IMR-90 (cell line): ENCODE measurements at regions not wholly inside any gene's neighbourhood (a gene's known extent, or its start where the extent isn't known, plus 50 kb on each side); places are given as distances from the start of the nearest gene placed in this dataset.

Experiments used
- ATAC-seq: fragments of 200-7000 bp; cut with Tn5 transposase; 2 replicates; pipeline ENCODE4 v1.9.1; 2020; ENCODE audit warnings: low read depth, mild to moderate bottlenecking, moderate library complexity
- BruUV-seq: library from RNA; stranded (reverse); fragments of 400-500 nt; replicated peaks from 2 replicates; lab custom pipeline; 2021; lab: Mats Ljungman, UMichigan
- CTCF ChIA-PET: fragments of 300-600 bp; formaldehyde crosslinking; extraction: SDS; loops from one replicate; lab custom pipeline; 2021; ENCODE audit warnings: antibody characterized with exemption; lab: Yijun Ruan, JAX
- POLR2A ChIA-PET: fragments of 300-600 bp; sonication (Branson Sonifier 250); formaldehyde crosslinking; loops from one replicate; lab custom pipeline; 2022; ENCODE audit warnings: antibody characterized with exemption; ENCODE audit not compliant: unreplicated experiment; lab: Charles Lee
- DNase-seq: peaks from one replicate; pipeline ENCODE4 v3.0.0; 2013
- H2AFZ ChIP-seq: replicated peaks from 2 replicates; pipeline ENCODE3; 2013; ENCODE audit warnings: low read length, mild to moderate bottlenecking; ENCODE audit not compliant: poor library complexity
- H2AK5ac ChIP-seq: 2 replicates; pipeline ENCODE4 v1.6.1; 2013; ENCODE audit warnings: low read depth, low read length, inconsistent platforms
- H2AK9ac ChIP-seq: replicated peaks from 2 replicates; pipeline ENCODE3; 2013; ENCODE audit warnings: mild to moderate bottlenecking, low read depth, low read length, moderate library complexity; ENCODE audit not compliant: poor library complexity
- H2BK120ac ChIP-seq: 2 replicates; pipeline ENCODE4 v1.6.1; 2013; ENCODE audit warnings: low read depth, low read length, inconsistent platforms
- H2BK15ac ChIP-seq: 3 replicates; pipeline ENCODE4 v1.6.1; 2013; ENCODE audit warnings: low read depth, low read length, inconsistent platforms
- H2BK20ac ChIP-seq: 2 replicates; pipeline ENCODE4 v1.6.1; 2013; ENCODE audit warnings: low read depth, mild to moderate bottlenecking, inconsistent platforms, low read length, moderate library complexity
- H2BK5ac ChIP-seq: 2 replicates; pipeline ENCODE4 v1.6.1; 2013; ENCODE audit warnings: mild to moderate bottlenecking, low read depth, low read length, inconsistent platforms; ENCODE audit not compliant: poor library complexity, severe bottlenecking
- H3K14ac ChIP-seq: replicated peaks from 2 replicates; pipeline ENCODE4 v1.6.1; 2013; ENCODE audit warnings: low read depth, low read length, inconsistent platforms
- H3K18ac ChIP-seq: 2 replicates; pipeline ENCODE4 v1.6.1; 2013; ENCODE audit warnings: low read depth, low read length, control low read depth
- H3K23ac ChIP-seq: 2 replicates; pipeline ENCODE4 v1.6.1; 2013; ENCODE audit warnings: low read depth, low read length, inconsistent platforms
- H3K27ac ChIP-seq: 2 replicates; pipeline ENCODE4 v1.5.1; 2013; ENCODE audit warnings: mild to moderate bottlenecking, control low read depth, low read length; ENCODE audit not compliant: insufficient read depth
- H3K27me3 ChIP-seq: 2 replicates; pipeline ENCODE4 v1.6.1; 2013; ENCODE audit warnings: low read length; ENCODE audit not compliant: control insufficient read depth, insufficient read depth
- H3K36me3 ChIP-seq: 2 replicates; pipeline ENCODE4 v1.6.1; 2013; ENCODE audit warnings: low read length, mixed read lengths; ENCODE audit not compliant: control insufficient read depth, insufficient read depth
- H3K4ac ChIP-seq: 2 replicates; pipeline ENCODE4 v1.6.1; 2013; ENCODE audit warnings: low read depth, low read length, inconsistent platforms
- H3K4me1 ChIP-seq: 2 replicates; pipeline ENCODE4 v1.6.1; 2013; ENCODE audit warnings: low read length, mixed read lengths; ENCODE audit not compliant: control insufficient read depth, insufficient read depth
- H3K4me2 ChIP-seq: 2 replicates; pipeline ENCODE4 v1.6.1; 2013; ENCODE audit warnings: low read depth, mild to moderate bottlenecking, control low read depth, low read length, moderate library complexity
- H3K4me3 ChIP-seq: 2 replicates; pipeline ENCODE4 v1.5.1; 2013; ENCODE audit warnings: low read depth, mild to moderate bottlenecking, control low read depth, low read length, moderate library complexity; ENCODE audit not compliant: insufficient read depth
- H3K56ac ChIP-seq: 2 replicates; pipeline ENCODE4 v1.6.1; 2013; ENCODE audit warnings: low read length, inconsistent platforms; ENCODE audit not compliant: insufficient read depth; ENCODE audit errors: extremely low read depth
- H3K79me1 ChIP-seq, 2 experiments: 2 replicates each; pipeline ENCODE4 v1.6.1; 2013; ENCODE audit warnings: low read length in 2 of 2, inconsistent platforms in 1 of 2, low read depth in 1 of 2
- H3K9ac ChIP-seq: 2 replicates; pipeline ENCODE4 v1.6.1; 2013; ENCODE audit warnings: low read depth, low read length, control low read depth
- H3K9me1 ChIP-seq: 2 replicates; pipeline ENCODE4 v1.6.1; 2013; ENCODE audit warnings: low read length, inconsistent platforms; ENCODE audit not compliant: insufficient read depth
- H3K9me3 ChIP-seq: 2 replicates; pipeline ENCODE4 v1.6.1; 2013; ENCODE audit warnings: low read length; ENCODE audit not compliant: control insufficient read depth, insufficient read depth
- H4K20me1 ChIP-seq: 2 replicates; pipeline ENCODE4 v1.6.1; 2013; ENCODE audit warnings: low read length, inconsistent platforms; ENCODE audit not compliant: insufficient read depth
- H4K5ac ChIP-seq: 2 replicates; pipeline ENCODE4 v1.6.1; 2013; ENCODE audit warnings: mild to moderate bottlenecking, low read depth, low read length, control low read depth
- H4K8ac ChIP-seq, 2 experiments: 2 replicates each; pipeline ENCODE4 v1.6.1; 2013; ENCODE audit warnings: low read depth in 2 of 2, low read length in 2 of 2, control low read depth in 1 of 2, inconsistent platforms in 1 of 2
- H4K91ac ChIP-seq: 2 replicates; pipeline ENCODE4 v1.6.1; 2013; ENCODE audit warnings: low read depth, low read length, inconsistent platforms; ENCODE audit not compliant: insufficient read depth
- BHLHE40 ChIP-seq: fragments of 150-350 bp; IDR thresholded peaks from 2 replicates; pipeline ENCODE4 v1.6.1; 2016; ENCODE audit warnings: mild to moderate bottlenecking, low read depth, low read length
- CEBPB ChIP-seq: IDR thresholded peaks from 2 replicates; pipeline ENCODE4 v1.6.1; 2012; ENCODE audit warnings: low read depth, low read length, improper control_type of control experiment
- CHD1 ChIP-seq: IDR thresholded peaks from 2 replicates; pipeline ENCODE4 v1.6.1; 2012; ENCODE audit warnings: low read depth, low read length, improper control_type of control experiment
- CTCF ChIP-seq: conservative IDR thresholded peaks from 2 replicates; pipeline ENCODE4 v1.5.1; 2012; ENCODE audit warnings: mild to moderate bottlenecking, low read depth, low read length, improper control_type of control experiment
- ELK1 ChIP-seq: fragments of 150-350 bp; IDR thresholded peaks from 2 replicates; pipeline ENCODE4 v1.6.1; 2016; ENCODE audit warnings: low read depth, mild to moderate bottlenecking, low read length, moderate library complexity, borderline replicate concordance
- FOS ChIP-seq: fragments of 150-350 bp; IDR thresholded peaks from 2 replicates; pipeline ENCODE4 v1.6.1; 2016; ENCODE audit warnings: low read depth, low read length
- MAFK ChIP-seq: IDR thresholded peaks from 2 replicates; pipeline ENCODE4 v1.6.1; 2012; ENCODE audit warnings: low read depth, low read length, improper control_type of control experiment
- MAZ ChIP-seq: IDR thresholded peaks from 2 replicates; pipeline ENCODE4 v1.6.1; 2012; ENCODE audit warnings: low read depth, mild to moderate bottlenecking, low read length, improper control_type of control experiment, moderate library complexity, borderline replicate concordance
- MXI1 ChIP-seq: IDR thresholded peaks from 2 replicates; pipeline ENCODE4 v1.6.1; 2012; ENCODE audit warnings: low read depth, mild to moderate bottlenecking, low read length, moderate library complexity, borderline replicate concordance
- NFE2L2 ChIP-seq: fragments of 150-350 bp; IDR thresholded peaks from 2 replicates; pipeline ENCODE4 v1.6.1; 2016; ENCODE audit warnings: low read depth, mild to moderate bottlenecking, low read length
- POLR2A ChIP-seq: IDR thresholded peaks from 2 replicates; pipeline ENCODE4 v1.6.1; 2012; ENCODE audit warnings: mild to moderate bottlenecking, low read depth, low read length
- RAD21 ChIP-seq: IDR thresholded peaks from 2 replicates; pipeline ENCODE4 v1.6.1; 2012; ENCODE audit warnings: low read length, improper control_type of control experiment
- RCOR1 ChIP-seq: IDR thresholded peaks from 2 replicates; pipeline ENCODE4 v1.6.1; 2012; ENCODE audit warnings: mild to moderate bottlenecking, low read length, improper control_type of control experiment; ENCODE audit not compliant: insufficient replicate concordance
- RFX5 ChIP-seq: IDR thresholded peaks from 2 replicates; pipeline ENCODE4 v1.8.0; 2012; ENCODE audit warnings: low read depth, mild to moderate bottlenecking, low read length, moderate library complexity
- SMC3 ChIP-seq: fragments of 150-350 bp; IDR thresholded peaks from 2 replicates; pipeline ENCODE4 v1.6.1; 2016; ENCODE audit warnings: low read depth, mild to moderate bottlenecking, antibody characterized with exemption, low read length, moderate library complexity
- USF2 ChIP-seq: fragments of 150-350 bp; IDR thresholded peaks from 2 replicates; pipeline ENCODE4 v1.6.1; 2017; ENCODE audit warnings: mild to moderate bottlenecking, antibody characterized with exemption, low read length, low read depth
- WGBS, 2 experiments: methylation state at CpG; one replicate each; pipeline versions ENCODE4 v1.1.5 to v1.1.7; 2013; ENCODE audit warnings: missing lambda C conversion rate in 2 of 2; ENCODE audit not compliant: insufficient read length in 1 of 2; ENCODE audit errors: extremely low coverage in 2 of 2; 5-methylcytosine and 5-hydroxymethylcytosine counted together
- dilution Hi-C: fragments of 300-500 bp; cut with HindIII; formaldehyde crosslinking; loops from one replicate; pipeline ENCODE4 v1.14.3; 2018; ENCODE audit warnings: low sequenced_read_pairs; ENCODE audit not compliant: unreplicated experiment
- in situ Hi-C: fragments of 300-500 bp; cut with MboI; formaldehyde crosslinking; loops from 3 replicates; pipeline ENCODE4 v1.14.3; 2019; ENCODE audit warnings: low sequenced_read_pairs, inconsistent platforms, mixed read lengths
- intact Hi-C: fragments of 100-400 bp; cut with micrococcal nuclease; formaldehyde crosslinking; loops from 2 replicates; pipeline ENCODE4 v1.10.0; 2022

GRCh38 chrX:40202456-40202855, 104.7 kb upstream of the BCOR start:
- no peak overlapping the region for H3K14ac ChIP-seq
- H3K27ac ChIP-seq: no peak overlapping the region
- H2BK5ac ChIP-seq: no peak overlapping the region
- no peak overlapping the region for H3K56ac ChIP-seq
- no peak overlapping the region for H2AK5ac ChIP-seq
- H3K9me3 ChIP-seq: no peaks in the 10 kb centered on the region; the same call in 1 of the 2 replicates
- H2BK15ac ChIP-seq: no peak overlapping the region
- H4K20me1 ChIP-seq: no peaks in the 10 kb centered on the region
- no peaks in the 10 kb centered on the region for H3K79me1 ChIP-seq
- H2AFZ ChIP-seq: no peak overlapping the region
- in situ Hi-C loops (no loop called here), intact Hi-C loops (no loop called here), dilution Hi-C loops (no loop called here)
- no peak overlapping the region for H2BK20ac ChIP-seq
- no peaks in the 10 kb centered on the region for H3K36me3 ChIP-seq
- H3K4ac ChIP-seq: no peak overlapping the region
- H3K4me3 ChIP-seq: no peak overlapping the region
- H4K91ac ChIP-seq: no peak overlapping the region
- ATAC-seq (no peak), DNase-seq (no peak)
- H2AK9ac ChIP-seq: no peak overlapping the region
- H3K4me1 ChIP-seq: no peaks in the 10 kb centered on the region
- TF ChIP-seq MXI1: no peak
- no peak for TF ChIP-seq CHD1
- no peak for TF ChIP-seq RFX5
- TF ChIP-seq ELK1: no peak
- TF ChIP-seq POLR2A: no peak
- no peak for TF ChIP-seq CTCF
- no peak for TF ChIP-seq MAFK
- TF ChIP-seq BHLHE40: no peak
- no peak for TF ChIP-seq RCOR1
- no peak for TF ChIP-seq CEBPB
- TF ChIP-seq FOS: no peak
- TF ChIP-seq USF2: no peak
- no peak for TF ChIP-seq RAD21
- TF ChIP-seq NFE2L2: no peak
- no peak for TF ChIP-seq SMC3
- TF ChIP-seq MAZ: no peak
- H3K18ac ChIP-seq: no peak overlapping the region
- no CpG with 5 or more reads among the region's 5 CpGs for WGBS, 2 experiments
- no peak overlapping the region for H4K5ac ChIP-seq
- no peaks in the 10 kb centered on the region for H3K9me1 ChIP-seq
- POLR2A ChIA-PET: no interaction called here
- H4K8ac ChIP-seq: no peak overlapping the region
- BruUV-seq: no TSS peak
- H3K23ac ChIP-seq: no peak overlapping the region
- no peak overlapping the region for H3K9ac ChIP-seq
- no peak overlapping the region for H2BK120ac ChIP-seq
- CTCF ChIA-PET: interaction anchor here (0.7 kb wide), 1 partner anchor 18 kb away, joined by 3 read pairs; no protein-coding TSS in a partner anchor
- H3K4me2 ChIP-seq: no peak overlapping the region
- H3K27me3 ChIP-seq: no peaks in the 10 kb centered on the region; the same call in none of the 2 replicates
